ENCODE measurements at regions not wholly inside any gene's neighbourhood (a gene's known extent, or its start where the extent isn't known, plus 50 kb on each side); places are given as distances from the start of the nearest gene placed in this dataset.
"Not testable (repeated sequence)": the region's sequence is repeated elsewhere in the genome, so short reads cannot be mapped to it uniquely, and the experiment has no call there.

GRCh38 chr16:46519063-46519462 is 102.1 kb downstream of the SHCBP1 start:
- no peak overlapping the region for H3K4me3 ChIP-seq
- H3K4me1 ChIP-seq = no peaks in the 10 kb centered on the region
- peaks cover 0 to 7% (median 0%) of the 10 kb centered on the region in 3 donors for H3K9me3 ChIP-seq
- no peaks in the 10 kb centered on the region for H3K27me3 ChIP-seq
- in situ Hi-C loops (cut with MboI; ENCODE audit: low sequenced_read_pairs in 4 of 4) (no loop called here), intact Hi-C loops (cut with DNase I; ENCODE audit: low total_unique reads) (no loop called here)
- no peak for ATAC-seq
- DNase-seq = no peak
- no peak overlapping the region for H3K27ac ChIP-seq
- no peak for TF ChIP-seq CTCF (IDR thresholded peaks at IDR 0.05 in 4 of 5, conservative IDR thresholded peaks at IDR 0.05 in 1 of 5)
- no peak for TF ChIP-seq POLR2A (IDR thresholded peaks at IDR 0.05)
- no peaks in the 10 kb centered on the region for H3K36me3 ChIP-seq

- in situ Hi-C loops (cut with MboI; ENCODE audit: low sequenced_read_pairs in 4 of 4) = no loop called here
- intact Hi-C loops (cut with DNase I; ENCODE audit: low total_unique reads) = no loop called here
Measured at GRCh38 chr16:46496701-46497100, 124.5 kb downstream of the SHCBP1 start.

GRCh38 chr16:46482895-46483294 is 138.3 kb downstream of the SHCBP1 start:
- H3K9me3 ChIP-seq = peaks cover 0 to 3% (median 0%) of the 10 kb centered on the region in 3 donors
- intact Hi-C loops (cut with DNase I; ENCODE audit: low total_unique reads) = no loop called here
- no peaks in the 10 kb centered on the region for H3K27me3 ChIP-seq
- DNase-seq (no peak), ATAC-seq (no peak)
- H3K27ac ChIP-seq = no peak overlapping the region
- in situ Hi-C loops (cut with MboI; ENCODE audit: low sequenced_read_pairs in 4 of 4) = no loop called here
- no peak overlapping the region for H3K4me3 ChIP-seq
- H3K4me1 ChIP-seq = no peaks in the 10 kb centered on the region
- no peak for TF ChIP-seq CTCF (IDR thresholded peaks at IDR 0.05 in 4 of 5, conservative IDR thresholded peaks at IDR 0.05 in 1 of 5)
- no peak for TF ChIP-seq POLR2A (IDR thresholded peaks at IDR 0.05)
- no peaks in the 10 kb centered on the region for H3K36me3 ChIP-seq

More at GRCh38 chr16:46496701-46497100, 124.5 kb downstream of the SHCBP1 start:
- Histone ChIP-seq H3K9me3 (no peaks in the 10 kb centered on the region), H3K4me1 (no peaks in the 10 kb centered on the region), H3K27me3 (no peaks in the 10 kb centered on the region), H3K4me3 (no peak overlapping the region), H3K27ac (no peak overlapping the region), H3K36me3 (no peaks in the 10 kb centered on the region)
- no peak for ATAC-seq
- DNase-seq = no peak
- TF ChIP-seq POLR2A (IDR thresholded peaks at IDR 0.05) (no peak), CTCF (IDR thresholded peaks at IDR 0.05 in 4 of 5, conservative IDR thresholded peaks at IDR 0.05 in 1 of 5) (no peak)

- TF ChIP-seq POLR2A (IDR thresholded peaks at IDR 0.05) (no peak), CTCF (IDR thresholded peaks at IDR 0.05 in 4 of 5, conservative IDR thresholded peaks at IDR 0.05 in 1 of 5) (no peak)
- DNase-seq = no peak
Measured at GRCh38 chr16:46466239-46466638, 154.9 kb downstream of the SHCBP1 start.

GRCh38 chr16:46454801-46455200 is 166.4 kb downstream of the SHCBP1 start:
- H3K36me3 ChIP-seq; H3K9me3 ChIP-seq; in situ Hi-C loops (cut with MboI; ENCODE audit: low sequenced_read_pairs in 4 of 4); H3K4me1 ChIP-seq; H3K4me3 ChIP-seq; DNase-seq; H3K27ac ChIP-seq; intact Hi-C loops (cut with DNase I; ENCODE audit: low total_unique reads); H3K27me3 ChIP-seq; ATAC-seq: not testable (repeated sequence)

More at GRCh38 chr16:46466239-46466638, 154.9 kb downstream of the SHCBP1 start:
- H3K4me3 ChIP-seq = no peak overlapping the region
- H3K27ac ChIP-seq = no peak overlapping the region
- intact Hi-C loops (cut with DNase I; ENCODE audit: low total_unique reads) = no loop called here
- no peaks in the 10 kb centered on the region for H3K36me3 ChIP-seq
- H3K4me1 ChIP-seq = no peaks in the 10 kb centered on the region
- in situ Hi-C loops (cut with MboI; ENCODE audit: low sequenced_read_pairs in 4 of 4) = no loop called here
- ATAC-seq = no peak
- no peaks in the 10 kb centered on the region for H3K27me3 ChIP-seq
- H3K9me3 ChIP-seq = no peaks in the 10 kb centered on the region

Data from gastrocnemius medialis (tissue), 4 donors.